Stimulated activated effector memory CD8-positive, alpha-beta T cell treated with anti-CD3 and anti-CD28 coated beads, Interleukin-12 subunit alpha, Interleukin-12 subunit beta, amount 100 ng/mL, for 72 hours (primary cell): ENCODE measurements at regions not wholly inside any gene's neighbourhood (a gene's known extent, or its start where the extent isn't known, plus 50 kb on each side); places are given as distances from the start of the nearest gene placed in this dataset.

Experiments used
- ATAC-seq: fragments of 150-1000 bp; cut with Tn5 transposase; 2 replicates; pipeline ENCODE4 v1.10.0; 2021
- DNase-seq, 2 donors: peaks; one replicate each; pipeline ENCODE4 v3.0.0; 2021 to 2022; ENCODE audit warnings: low spot score in 2 of 2
- H3K27ac Mint-ChIP-seq: one replicate; pipeline ENCODE4 v1.8.0; 2022; ENCODE audit warnings: mild to moderate bottlenecking, mixed read lengths
- H3K36me3 Mint-ChIP-seq: one replicate; pipeline ENCODE4 v1.8.0; 2022; ENCODE audit warnings: mild to moderate bottlenecking, mixed read lengths
- H3K4me1 Mint-ChIP-seq: one replicate; pipeline ENCODE4 v1.8.0; 2022; ENCODE audit warnings: mixed read lengths
- H3K4me3 Mint-ChIP-seq: one replicate; pipeline ENCODE4 v1.8.0; 2022; ENCODE audit warnings: mild to moderate bottlenecking, mixed read lengths
- H3K9me3 Mint-ChIP-seq: one replicate; pipeline ENCODE4 v1.8.0; 2022; ENCODE audit warnings: mixed read lengths

DNA sequence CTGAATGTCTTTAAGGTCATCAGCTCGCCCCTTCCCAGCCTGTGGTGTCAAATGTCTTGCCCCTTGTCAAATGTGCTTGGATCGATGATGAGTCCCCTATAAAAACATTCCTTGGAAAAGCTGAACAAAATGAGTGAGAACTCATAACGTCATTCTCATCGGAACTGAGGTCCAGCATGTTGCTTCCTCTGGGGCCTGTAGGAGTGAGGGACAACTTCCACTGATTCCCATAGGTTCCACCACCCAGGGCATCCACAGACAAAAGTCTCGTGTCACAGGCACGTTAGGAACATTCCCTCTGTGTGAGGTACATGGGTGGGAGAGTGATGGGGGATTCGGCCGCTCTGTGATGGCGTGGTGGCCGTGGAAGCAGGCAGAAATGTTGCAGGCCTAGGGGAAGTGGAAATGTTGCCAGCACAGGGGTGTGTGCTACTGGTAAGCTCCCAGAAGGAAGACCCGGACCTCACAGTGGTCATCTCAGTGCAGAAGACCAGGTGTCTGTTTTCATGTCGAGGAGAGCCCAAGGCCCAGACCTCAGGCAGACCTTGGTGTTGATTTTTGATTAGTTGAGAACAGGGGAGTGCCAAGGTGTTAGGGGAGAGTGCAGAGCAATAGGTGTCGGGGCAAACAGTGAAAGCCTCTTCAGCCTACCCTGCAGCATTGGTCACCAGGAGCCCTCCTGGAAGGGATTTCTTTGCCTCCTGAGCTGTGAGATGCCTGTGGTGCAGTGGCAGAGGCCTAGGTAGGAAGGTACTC, 96.8 kb downstream of the SNRPN start:
- Mint-ChIP-seq H3K9me3 (peaks cover 51% of the 10 kb centered on the region), H3K4me1 (no peaks in the 10 kb centered on the region), H3K4me3 (no peak overlapping the region), H3K27ac (no peak overlapping the region), H3K36me3 (peaks cover 16% of the 10 kb centered on the region)
- DNase-seq (peak in 1 of 2 donors; percentile 35), ATAC-seq (no peak)

DNA sequence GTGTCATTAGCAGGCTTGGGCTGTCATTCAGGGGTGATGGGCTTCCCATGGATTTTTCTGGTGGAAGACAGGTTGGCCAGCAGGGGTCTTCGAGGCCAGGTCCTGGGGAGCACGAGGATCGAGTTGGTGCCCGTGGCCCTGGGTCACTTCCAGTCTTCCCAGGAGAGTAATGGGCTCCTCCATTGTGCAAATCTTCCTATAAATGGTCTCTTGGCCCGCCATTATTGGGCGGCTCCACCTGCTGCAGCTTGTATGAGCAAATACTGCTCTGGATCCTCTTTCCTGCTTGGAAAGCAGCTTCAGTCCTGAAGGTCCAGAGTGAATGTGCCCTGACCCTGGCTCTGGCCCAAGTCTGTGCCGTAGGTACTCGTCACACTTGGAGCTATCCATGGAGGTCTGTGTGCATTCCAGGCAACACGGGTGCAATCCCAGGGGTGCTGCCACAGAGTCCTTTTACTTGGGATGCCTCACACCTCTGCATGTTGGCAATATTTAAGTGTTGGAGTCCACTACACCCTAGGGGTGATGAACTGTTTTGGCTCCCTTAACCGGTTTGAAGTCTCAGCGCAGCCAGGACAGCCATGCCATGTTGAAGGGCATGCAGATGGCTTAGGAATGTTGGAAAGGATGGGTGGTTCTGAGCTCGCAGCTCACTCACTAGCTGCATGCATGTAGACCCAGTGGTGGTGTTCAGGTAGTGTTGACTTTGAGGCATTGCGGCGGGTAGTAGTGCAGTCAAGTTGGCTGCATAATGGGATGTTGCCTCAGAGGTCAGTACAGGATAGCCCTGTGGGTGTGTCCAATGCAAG, 97.6 kb downstream of the SNRPN start:
- Mint-ChIP-seq H3K9me3 (peaks cover 52% of the 10 kb centered on the region), H3K4me3 (no peak overlapping the region), H3K27ac (no peak overlapping the region), H3K4me1 (no peaks in the 10 kb centered on the region), H3K36me3 (peaks cover 16% of the 10 kb centered on the region)
- peak in 1 of 2 donors; percentile 12 for DNase-seq
- ATAC-seq = no peak

DNA sequence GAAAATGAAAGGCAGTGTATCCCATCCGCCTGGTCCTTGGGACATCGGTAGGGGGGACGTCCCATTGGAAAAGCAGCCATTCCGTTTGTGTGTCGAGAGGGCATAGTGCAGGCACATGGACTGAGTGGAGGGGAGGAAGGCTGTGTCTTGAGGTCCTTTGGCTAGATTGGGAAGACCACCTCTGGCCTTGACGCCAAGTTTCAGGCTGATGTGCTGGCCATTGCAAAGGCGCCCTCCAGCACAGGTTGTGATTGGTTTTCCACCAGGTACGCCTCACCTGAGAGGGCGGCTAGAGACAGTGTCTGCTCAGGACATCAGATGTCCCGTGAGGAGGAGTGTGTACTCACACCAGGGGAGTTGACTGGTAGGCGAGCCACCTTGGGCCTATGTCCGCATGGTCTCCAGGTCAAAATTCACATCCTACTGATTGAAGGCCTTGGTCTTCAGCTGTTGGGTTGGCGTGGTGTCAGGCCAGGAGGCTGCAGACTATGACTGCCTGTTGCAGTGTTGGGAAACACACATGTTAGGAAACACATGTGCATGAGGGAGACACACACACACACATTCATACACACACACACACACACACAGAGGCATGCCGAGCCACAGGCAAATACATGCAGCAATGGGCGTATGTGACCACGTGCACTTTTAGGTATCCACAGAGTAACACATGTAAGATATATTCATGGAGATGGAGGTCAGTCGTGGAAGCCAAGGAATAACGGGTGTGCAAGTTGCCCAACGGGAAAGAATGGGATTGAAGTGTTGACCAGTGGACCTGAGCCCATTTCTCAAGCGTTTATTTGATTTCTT, 98.4 kb downstream of the SNRPN start:
- peak in 1 of 2 donors; percentile 29 for DNase-seq
- peaks cover 21% of the 10 kb centered on the region for H3K36me3 Mint-ChIP-seq

DNA sequence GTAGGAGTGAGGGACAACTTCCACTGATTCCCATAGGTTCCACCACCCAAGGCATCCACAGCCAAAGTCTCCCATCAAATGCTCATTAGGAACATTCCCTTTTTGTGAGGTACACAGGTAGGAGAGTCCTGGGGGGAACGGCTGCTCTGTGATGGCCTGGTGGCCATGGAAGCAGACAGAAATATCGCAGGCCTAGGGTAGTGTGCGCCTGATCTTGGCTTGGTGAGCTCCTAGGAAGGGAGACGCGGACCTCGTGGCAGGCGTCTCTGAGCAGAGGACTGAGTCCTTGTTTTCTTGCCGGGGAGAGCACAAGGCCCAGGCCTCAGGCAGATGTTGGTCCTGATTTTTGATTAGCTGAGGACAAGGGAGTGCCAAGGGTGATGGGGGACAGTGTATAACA, 99.5 kb downstream of the SNRPN start:
- Mint-ChIP-seq H3K4me1 (no peaks in the 10 kb centered on the region), H3K36me3 (peaks cover 31% of the 10 kb centered on the region), H3K4me3 (no peak overlapping the region), H3K27ac (no peak overlapping the region), H3K9me3 (peaks cover 54% of the 10 kb centered on the region)
- DNase-seq (no peak), ATAC-seq (no peak)

More for the DNA sequence above, 98.4 kb downstream of the SNRPN start:
- Mint-ChIP-seq H3K27ac (no peak overlapping the region), H3K9me3 (peaks cover 56% of the 10 kb centered on the region), H3K4me3 (no peak overlapping the region), H3K4me1 (no peaks in the 10 kb centered on the region)
- no peak for ATAC-seq

DNA sequence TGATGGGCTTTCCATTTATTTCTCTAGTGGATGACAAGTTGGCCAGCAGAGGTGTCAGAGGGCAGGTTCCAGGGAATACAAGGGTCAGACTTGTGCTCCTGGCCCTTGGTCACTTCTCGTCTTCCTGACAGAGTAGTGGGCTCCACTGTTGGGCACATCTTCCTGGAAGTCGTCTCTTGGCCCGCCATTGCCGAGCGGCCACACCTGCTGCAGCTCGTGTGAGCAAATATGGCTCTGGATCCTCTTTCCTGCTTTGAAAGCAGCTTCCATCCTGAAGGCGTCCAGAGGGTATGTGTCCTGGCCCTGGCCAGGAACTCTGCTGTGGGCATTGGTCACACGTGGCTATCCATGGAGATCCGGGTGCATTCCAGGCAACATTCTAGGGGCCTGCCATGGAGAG, 100.2 kb downstream of the SNRPN start:
- Mint-ChIP-seq H3K4me3 (no peak overlapping the region), H3K36me3 (peaks cover 36% of the 10 kb centered on the region), H3K27ac (no peak overlapping the region), H3K4me1 (no peaks in the 10 kb centered on the region), H3K9me3 (peaks cover 56% of the 10 kb centered on the region)
- DNase-seq (no peak), ATAC-seq (no peak)

DNA sequence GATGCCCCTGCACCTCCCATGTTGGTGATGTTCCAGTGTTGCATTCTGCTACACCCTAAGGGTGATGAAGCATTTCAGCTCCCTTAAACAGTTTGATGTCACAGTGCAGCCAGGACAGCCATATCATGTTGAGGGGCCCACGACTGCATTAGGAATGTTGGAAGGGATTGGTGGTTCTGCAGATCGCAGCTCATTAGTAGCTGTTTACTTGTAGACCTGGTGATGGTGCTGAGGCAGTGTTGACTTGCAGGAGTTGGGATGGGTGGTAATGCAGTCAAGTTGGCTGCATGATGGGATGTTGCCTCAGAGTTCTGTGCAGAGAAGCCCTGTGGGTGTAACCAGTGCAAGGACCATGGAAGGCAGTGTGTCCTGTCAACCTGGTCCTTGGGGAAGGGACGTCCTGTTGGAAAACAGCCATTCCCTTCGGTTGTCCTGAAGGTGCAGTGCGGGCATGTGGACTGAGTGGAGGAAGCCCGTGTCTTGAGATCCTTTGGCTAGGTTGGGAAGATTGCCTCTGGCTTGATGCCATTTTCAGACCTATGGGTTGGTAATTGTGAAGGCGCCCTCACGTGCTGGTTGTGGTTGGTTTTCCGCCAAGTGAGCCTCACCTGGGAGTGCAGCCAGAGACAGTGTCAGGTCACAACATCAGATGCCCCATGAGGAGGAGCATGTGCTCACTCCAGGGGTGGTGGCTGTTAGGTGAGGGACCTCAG, 100.7 kb downstream of the SNRPN start:
- no peak overlapping the region for H3K4me3 Mint-ChIP-seq
- peaks cover 56% of the 10 kb centered on the region for H3K9me3 Mint-ChIP-seq
- no peak overlapping the region for H3K27ac Mint-ChIP-seq
- peaks cover 38% of the 10 kb centered on the region for H3K36me3 Mint-ChIP-seq
- ATAC-seq (no peak), DNase-seq (peak in 1 of 2 donors; percentile 10)
- H3K4me1 Mint-ChIP-seq = no peaks in the 10 kb centered on the region

DNA sequence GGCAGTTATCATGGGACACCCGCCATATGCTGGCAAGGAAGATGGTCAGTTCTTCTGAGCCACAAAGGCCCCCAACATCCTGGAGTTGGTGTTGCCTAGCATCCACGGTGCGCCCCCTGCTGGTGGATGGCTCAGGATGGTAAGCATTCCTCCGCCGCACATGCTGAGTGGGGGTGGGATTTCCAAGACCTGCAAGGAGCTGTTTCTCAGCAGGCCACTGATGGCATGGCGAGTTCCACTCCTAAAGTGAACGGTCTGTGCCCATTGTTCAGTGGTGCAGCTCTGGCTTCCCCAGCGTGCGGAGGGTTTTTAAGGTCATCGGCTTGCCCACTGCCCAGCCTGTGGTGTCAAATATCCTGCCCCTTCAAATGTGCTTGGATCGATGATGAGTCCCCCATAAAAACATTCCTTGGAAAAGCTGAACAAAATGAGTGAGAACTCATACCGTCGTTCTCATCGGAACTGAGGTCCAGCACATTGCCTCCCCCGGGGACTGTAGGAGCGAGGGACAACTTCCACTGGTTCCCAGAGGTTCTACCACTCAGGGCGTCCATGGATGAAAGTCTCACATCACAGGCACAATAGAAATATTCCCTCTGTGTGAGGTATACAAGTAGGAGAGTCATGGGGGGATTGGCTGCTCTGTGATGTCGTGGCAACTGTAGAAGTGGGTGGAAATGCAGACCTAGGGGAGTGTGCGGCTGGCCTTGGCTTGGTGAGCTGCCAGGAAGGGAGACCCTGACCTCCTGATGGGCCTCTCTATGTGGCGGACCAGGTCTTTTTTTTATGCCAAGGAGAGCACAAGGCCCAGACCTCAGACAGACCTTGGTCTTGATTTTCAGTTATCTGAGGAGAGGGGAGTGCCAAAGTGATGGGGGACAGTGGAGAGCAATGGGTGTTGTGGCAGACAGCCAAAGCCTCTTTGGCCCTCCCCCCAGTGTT, 102.0 kb downstream of the SNRPN start:
- no peak for ATAC-seq
- no peak for DNase-seq
- Mint-ChIP-seq H3K36me3 (peaks cover 46% of the 10 kb centered on the region), H3K9me3 (peaks cover 55% of the 10 kb centered on the region), H3K4me1 (no peaks in the 10 kb centered on the region), H3K27ac (no peak overlapping the region), H3K4me3 (no peak overlapping the region)

DNA sequence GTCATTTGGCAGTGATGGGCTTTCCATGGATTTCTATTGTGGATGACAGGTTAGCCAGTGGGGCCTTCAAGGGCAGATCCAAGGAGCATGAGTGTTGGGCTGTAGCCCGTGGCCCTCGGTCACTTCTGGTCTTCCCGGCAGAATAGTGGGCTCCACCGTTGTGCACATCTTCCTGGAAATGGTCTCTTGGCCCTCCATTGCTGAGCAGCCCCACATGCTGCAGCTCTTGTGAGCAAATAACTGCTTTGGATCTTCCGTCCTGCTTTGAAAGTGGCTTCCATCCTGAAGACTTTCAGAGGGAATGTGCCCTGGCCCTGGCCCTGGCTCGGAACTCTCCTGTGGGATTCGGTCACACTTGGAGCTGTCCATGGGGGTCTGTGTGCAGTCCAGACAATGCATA, 102.8 kb downstream of the SNRPN start:
- DNase-seq (no peak), ATAC-seq (no peak)
- Mint-ChIP-seq H3K9me3 (peaks cover 58% of the 10 kb centered on the region), H3K27ac (no peak overlapping the region), H3K36me3 (peaks cover 54% of the 10 kb centered on the region), H3K4me3 (no peak overlapping the region), H3K4me1 (no peaks in the 10 kb centered on the region)

DNA sequence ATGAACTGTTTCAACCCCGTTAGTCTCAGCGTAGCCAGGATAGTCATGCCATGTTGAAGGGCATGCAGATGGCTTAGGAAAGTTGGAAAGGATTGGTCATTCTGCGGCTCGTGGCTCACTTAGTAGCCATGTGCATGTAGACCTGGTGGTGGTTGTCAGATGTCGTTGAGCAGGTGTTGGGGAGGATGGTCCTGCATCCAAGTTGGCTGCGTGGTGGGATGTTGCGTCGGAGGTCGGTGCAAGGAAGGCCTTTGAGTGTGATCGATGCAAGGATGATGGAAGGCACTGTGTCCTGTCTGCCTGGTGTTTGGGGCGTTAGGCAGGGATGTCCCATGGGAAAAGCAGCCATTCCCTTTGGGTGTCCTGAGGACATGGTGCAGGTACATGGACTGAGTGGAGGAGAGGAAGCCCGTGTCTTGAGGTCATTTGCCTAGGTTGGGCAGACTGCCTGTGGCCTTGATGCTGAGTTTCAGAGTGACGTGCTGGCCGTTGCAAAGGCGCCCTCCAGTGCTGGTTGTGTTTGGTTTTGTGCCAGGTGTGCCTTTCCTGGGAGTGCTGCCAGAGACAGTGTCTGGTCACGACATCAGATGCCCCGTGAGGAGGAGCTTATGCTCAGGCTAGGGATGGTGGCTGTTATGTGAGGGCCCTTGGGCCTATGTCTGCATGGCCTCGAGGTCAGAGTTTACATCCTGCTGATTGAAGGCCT, 103.4 kb downstream of the SNRPN start:
- Mint-ChIP-seq H3K27ac (no peak overlapping the region), H3K4me3 (no peak overlapping the region), H3K36me3 (peaks cover 59% of the 10 kb centered on the region), H3K9me3 (peaks cover 62% of the 10 kb centered on the region), H3K4me1 (no peaks in the 10 kb centered on the region)
- ATAC-seq (no peak), DNase-seq (no peak)

DNA sequence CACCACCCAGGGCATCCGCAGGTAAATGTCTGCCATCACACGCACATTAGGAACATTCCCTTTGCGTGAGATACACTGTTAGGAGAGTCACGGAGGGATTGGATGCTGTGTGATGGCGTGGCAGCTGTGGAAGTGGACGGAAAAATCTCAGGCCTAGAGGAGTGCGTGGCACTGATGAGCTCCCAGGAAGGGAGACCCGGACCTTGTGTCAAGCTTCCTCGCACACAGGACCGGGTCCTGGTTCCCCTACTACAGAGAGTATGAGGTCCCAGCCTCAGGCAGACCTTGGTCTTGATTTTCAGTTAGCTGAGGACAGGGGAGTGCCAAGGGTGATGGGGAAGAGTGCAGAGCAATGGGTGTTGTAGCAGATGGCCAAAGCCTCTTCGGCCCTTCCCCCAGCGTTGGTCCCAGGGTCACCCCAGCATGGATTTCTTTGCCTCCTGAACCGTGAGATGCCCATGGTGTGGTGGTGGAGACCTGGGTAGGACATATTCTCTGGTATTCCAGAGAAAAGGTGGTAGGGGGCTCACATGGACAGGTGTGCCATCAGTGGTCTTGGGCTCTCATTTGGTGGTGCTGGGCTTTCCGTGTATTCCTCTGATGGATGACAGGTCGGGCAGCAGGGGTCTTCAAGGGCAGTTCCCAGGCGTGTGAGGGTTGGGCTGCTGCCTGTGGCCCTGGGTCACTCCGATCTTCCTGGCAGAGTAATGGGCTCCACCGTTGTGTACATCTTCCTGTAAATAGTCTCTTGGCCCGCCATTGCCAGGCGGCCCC, 105.1 kb downstream of the SNRPN start:
- ATAC-seq (no peak), DNase-seq (no peak)
- H3K4me1 Mint-ChIP-seq = no peaks in the 10 kb centered on the region
- no peak overlapping the region for H3K27ac Mint-ChIP-seq
- H3K36me3 Mint-ChIP-seq = peaks cover 67% of the 10 kb centered on the region
- H3K4me3 Mint-ChIP-seq = no peak overlapping the region
- H3K9me3 Mint-ChIP-seq = peaks cover 64% of the 10 kb centered on the region

DNA sequence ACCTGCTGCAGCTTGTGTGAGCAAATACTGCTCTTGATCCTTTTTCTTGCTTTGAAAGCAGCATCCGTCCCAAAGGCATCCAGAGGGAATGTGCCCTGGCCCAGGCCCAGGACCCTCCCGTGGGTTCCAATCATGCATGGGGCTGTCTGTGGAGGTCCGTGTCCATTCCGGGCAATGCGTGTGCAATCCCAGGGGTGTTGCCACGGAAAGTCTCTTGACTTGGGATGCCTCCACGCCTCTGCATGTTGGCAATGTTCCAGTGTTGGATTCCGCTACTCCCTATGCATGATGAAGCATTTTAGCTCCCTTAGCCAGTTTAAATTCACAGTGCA, 105.7 kb downstream of the SNRPN start:
- peaks cover 60% of the 10 kb centered on the region for H3K9me3 Mint-ChIP-seq
- peaks cover 72% of the 10 kb centered on the region for H3K36me3 Mint-ChIP-seq
- no peak overlapping the region for H3K4me3 Mint-ChIP-seq
- no peak overlapping the region for H3K27ac Mint-ChIP-seq
- DNase-seq = no peak
- no peak for ATAC-seq
- H3K4me1 Mint-ChIP-seq = no peaks in the 10 kb centered on the region

DNA sequence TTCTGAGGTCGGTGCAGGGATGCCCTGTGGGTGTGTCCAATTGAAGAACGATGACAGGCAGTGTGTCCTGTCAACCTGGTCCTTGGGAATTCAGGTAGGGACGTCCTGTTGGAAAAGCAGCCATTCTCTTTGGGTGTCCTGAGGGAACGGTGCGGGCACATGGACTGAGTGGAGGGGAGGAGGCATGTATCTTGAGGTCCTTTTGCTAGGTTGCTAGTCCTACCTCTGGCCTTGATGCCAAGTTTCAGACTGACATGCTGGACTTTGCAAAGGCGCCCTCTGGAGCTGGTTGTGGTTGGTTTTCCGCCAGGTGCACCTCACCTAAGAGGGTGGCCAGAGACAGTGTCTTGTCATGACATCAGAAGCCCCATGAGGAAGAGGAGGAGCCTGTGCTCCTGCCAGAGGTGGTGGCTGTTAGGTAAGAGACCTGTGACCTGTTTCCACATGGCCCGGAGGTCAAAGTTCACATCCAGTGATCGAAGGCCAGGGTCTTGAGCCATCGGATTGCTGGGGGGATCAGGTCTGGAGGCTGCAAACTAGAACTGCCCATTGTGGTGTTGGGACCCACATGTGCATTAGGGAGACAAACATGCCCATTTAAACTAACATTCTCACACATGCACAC, 106.3 kb downstream of the SNRPN start:
- peaks cover 79% of the 10 kb centered on the region for H3K36me3 Mint-ChIP-seq
- H3K9me3 Mint-ChIP-seq = peaks cover 57% of the 10 kb centered on the region
- no peak for DNase-seq
- H3K4me1 Mint-ChIP-seq = no peaks in the 10 kb centered on the region
- no peak overlapping the region for H3K27ac Mint-ChIP-seq
- no peak for ATAC-seq
- H3K4me3 Mint-ChIP-seq = no peak overlapping the region
